ENCODE measurements at regions not wholly inside any gene's neighbourhood (a gene's known extent, or its start where the extent isn't known, plus 50 kb on each side); places are given as distances from the start of the nearest gene placed in this dataset.
"Not testable (repeated sequence)": the region's sequence is repeated elsewhere in the genome, so short reads cannot be mapped to it uniquely, and the experiment has no call there.

GRCh38 chr10:38209748-38210147 is 115.6 kb downstream of the ZNF37A start:
- TF ChIP-seq CTCF (IDR thresholded peaks at IDR 0.05); POLR2AphosphoS5 (IDR thresholded peaks at IDR 0.05; ENCODE audit: insufficient read depth in 1 of 2, low read depth in 1 of 2): not testable (repeated sequence)
